ENCODE measurements at regions not wholly inside any gene's neighbourhood (a gene's known extent, or its start where the extent isn't known, plus 50 kb on each side); places are given as distances from the start of the nearest gene placed in this dataset.

DNA sequence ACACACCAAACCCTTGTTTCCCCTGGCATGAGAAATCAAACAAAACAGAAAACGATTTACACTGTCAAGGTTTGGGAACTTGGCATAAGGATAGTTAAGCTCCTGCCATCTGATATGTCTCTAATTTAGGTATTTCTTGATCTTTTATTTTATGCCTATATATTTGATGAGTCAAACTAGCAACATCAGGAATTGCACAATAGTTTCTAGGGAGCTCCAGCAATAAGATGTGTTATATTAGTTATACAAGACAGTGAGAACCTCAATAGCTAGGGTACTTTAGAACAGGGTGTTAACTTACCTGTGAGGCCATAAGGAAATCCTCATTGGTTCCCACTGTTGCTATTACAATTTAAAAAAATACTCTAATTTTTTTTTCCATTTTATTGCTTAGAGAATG is 474.2 kb downstream of the GBA3 start:
- Histone ChIP-seq H3K9me3 (ENCODE audit: control insufficient read depth, insufficient read depth, low read length) (no peaks in the 10 kb centered on the region), H3K27ac (ENCODE audit: low read length) (no peak overlapping the region), H3K36me3 (ENCODE audit: control insufficient read depth, insufficient read depth, low read length) (no peaks in the 10 kb centered on the region), H3K27me3 (ENCODE audit: control insufficient read depth, insufficient read depth, low read length) (no peaks in the 10 kb centered on the region), H3K4me1 (ENCODE audit: control insufficient read depth, insufficient read depth, low read length) (no peaks in the 10 kb centered on the region), H3K4me3 (ENCODE audit: low read length) (no peak overlapping the region)
- TF ChIP-seq, protein P1, sequence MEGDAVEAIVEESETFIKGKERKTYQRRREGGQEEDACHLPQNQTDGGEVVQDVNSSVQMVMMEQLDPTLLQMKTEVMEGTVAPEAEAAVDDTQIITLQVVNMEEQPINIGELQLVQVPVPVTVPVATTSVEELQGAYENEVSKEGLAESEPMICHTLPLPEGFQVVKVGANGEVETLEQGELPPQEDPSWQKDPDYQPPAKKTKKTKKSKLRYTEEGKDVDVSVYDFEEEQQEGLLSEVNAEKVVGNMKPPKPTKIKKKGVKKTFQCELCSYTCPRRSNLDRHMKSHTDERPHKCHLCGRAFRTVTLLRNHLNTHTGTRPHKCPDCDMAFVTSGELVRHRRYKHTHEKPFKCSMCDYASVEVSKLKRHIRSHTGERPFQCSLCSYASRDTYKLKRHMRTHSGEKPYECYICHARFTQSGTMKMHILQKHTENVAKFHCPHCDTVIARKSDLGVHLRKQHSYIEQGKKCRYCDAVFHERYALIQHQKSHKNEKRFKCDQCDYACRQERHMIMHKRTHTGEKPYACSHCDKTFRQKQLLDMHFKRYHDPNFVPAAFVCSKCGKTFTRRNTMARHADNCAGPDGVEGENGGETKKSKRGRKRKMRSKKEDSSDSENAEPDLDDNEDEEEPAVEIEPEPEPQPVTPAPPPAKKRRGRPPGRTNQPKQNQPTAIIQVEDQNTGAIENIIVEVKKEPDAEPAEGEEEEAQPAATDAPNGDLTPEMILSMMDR (IDR thresholded peaks at IDR 0.05), result no peak
- no peak for ATAC-seq
- Mint-ChIP-seq H3K27me3 (ENCODE audit: low read depth in 2 of 2) (no peaks in the 10 kb centered on the region), H3K4me3 (no peak overlapping the region), H3K4me1 (no peaks in the 10 kb centered on the region), H3K36me3 (no peaks in the 10 kb centered on the region), H3K9me3 (peaks cover 4 to 12% of the 10 kb centered on the region in 2 donors), H3K27ac (no peak overlapping the region)
- DNase-seq, result no peak
- intact Hi-C loops (cut with micrococcal nuclease), result no loop called here
- 75% methylated on average over 1 of the region's 1 CpG for WGBS (ENCODE audit: insufficient coverage)

DNA sequence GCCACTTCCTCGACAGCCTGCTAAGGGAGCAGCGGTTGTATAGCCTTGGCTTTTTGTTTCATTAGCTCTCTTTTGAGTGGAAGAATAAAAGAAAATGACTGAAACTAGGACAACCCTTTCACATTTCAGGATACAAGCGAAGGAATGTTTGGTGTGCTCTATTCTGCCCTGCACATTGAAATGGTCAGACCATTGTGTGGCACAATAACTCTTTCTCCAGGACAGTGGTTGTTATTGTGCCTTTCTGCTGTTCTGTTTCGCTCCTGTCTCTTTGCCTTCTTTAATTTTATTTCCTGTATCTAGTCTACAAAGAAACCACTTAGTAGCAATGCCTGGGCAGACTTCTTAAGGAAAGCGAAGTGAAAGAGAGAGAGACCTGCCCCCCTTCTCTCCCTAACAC is 473.7 kb downstream of the GBA3 start:
- intact Hi-C loops (cut with micrococcal nuclease), result no loop called here
- Histone ChIP-seq H3K27me3 (ENCODE audit: control insufficient read depth, insufficient read depth, low read length) (no peaks in the 10 kb centered on the region), H3K4me3 (ENCODE audit: low read length) (no peak overlapping the region), H3K36me3 (ENCODE audit: control insufficient read depth, insufficient read depth, low read length) (no peaks in the 10 kb centered on the region), H3K4me1 (ENCODE audit: control insufficient read depth, insufficient read depth, low read length) (no peaks in the 10 kb centered on the region), H3K9me3 (ENCODE audit: control insufficient read depth, insufficient read depth, low read length) (no peaks in the 10 kb centered on the region), H3K27ac (ENCODE audit: low read length) (no peak overlapping the region)
- Mint-ChIP-seq H3K4me3 (no peak overlapping the region), H3K4me1 (no peaks in the 10 kb centered on the region), H3K27me3 (ENCODE audit: low read depth in 2 of 2) (no peaks in the 10 kb centered on the region), H3K36me3 (no peaks in the 10 kb centered on the region), H3K27ac (no peak overlapping the region), H3K9me3 (peaks cover 2 to 11% of the 10 kb centered on the region in 2 donors)
- DNase-seq (no peak), ATAC-seq (no peak)
- TF ChIP-seq, protein P1 (IDR thresholded peaks at IDR 0.05), result no peak
- WGBS (ENCODE audit: insufficient coverage), result 81% methylated on average over 4 of the region's 5 CpGs

DNA sequence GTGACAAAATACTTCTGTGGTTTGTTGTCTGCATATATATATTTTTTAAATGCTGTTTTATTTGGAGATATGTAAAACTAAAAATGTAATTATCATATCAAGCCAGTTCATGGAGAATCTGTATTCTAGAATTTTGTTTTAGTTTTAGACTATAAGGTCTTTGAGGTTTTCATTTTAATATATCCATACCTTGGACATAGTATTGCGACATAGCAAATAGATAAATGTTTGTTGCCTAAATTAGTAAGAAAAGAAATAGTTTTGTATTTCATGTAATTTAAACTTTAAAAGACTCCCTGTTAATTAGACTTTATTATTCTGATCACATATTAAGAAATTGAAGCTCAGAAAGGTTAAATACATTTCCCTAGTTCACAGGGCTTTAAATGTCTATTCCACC is 472.9 kb downstream of the GBA3 start:
- Mint-ChIP-seq H3K4me1 (no peaks in the 10 kb centered on the region), H3K9me3 (peaks cover 2 to 11% of the 10 kb centered on the region in 2 donors), H3K36me3 (no peaks in the 10 kb centered on the region), H3K27me3 (ENCODE audit: low read depth in 2 of 2) (no peaks in the 10 kb centered on the region), H3K27ac (no peak overlapping the region), H3K4me3 (no peak overlapping the region)
- ATAC-seq (no peak), DNase-seq (no peak)
- H3K4me1 ChIP-seq (ENCODE audit: control insufficient read depth, insufficient read depth, low read length), result no peaks in the 10 kb centered on the region
- H3K36me3 ChIP-seq (ENCODE audit: control insufficient read depth, insufficient read depth, low read length), result no peaks in the 10 kb centered on the region
- no peaks in the 10 kb centered on the region for H3K9me3 ChIP-seq (ENCODE audit: control insufficient read depth, insufficient read depth, low read length)
- H3K4me3 ChIP-seq (ENCODE audit: low read length), result no peak overlapping the region
- no CpG with 5 or more reads among the region's 1 CpG for WGBS (ENCODE audit: insufficient coverage)
- no peaks in the 10 kb centered on the region for H3K27me3 ChIP-seq (ENCODE audit: control insufficient read depth, insufficient read depth, low read length)
- no peak overlapping the region for H3K27ac ChIP-seq (ENCODE audit: low read length)
- TF ChIP-seq, protein P1 (IDR thresholded peaks at IDR 0.05), result no peak
- intact Hi-C loops (cut with micrococcal nuclease), result no loop called here

DNA sequence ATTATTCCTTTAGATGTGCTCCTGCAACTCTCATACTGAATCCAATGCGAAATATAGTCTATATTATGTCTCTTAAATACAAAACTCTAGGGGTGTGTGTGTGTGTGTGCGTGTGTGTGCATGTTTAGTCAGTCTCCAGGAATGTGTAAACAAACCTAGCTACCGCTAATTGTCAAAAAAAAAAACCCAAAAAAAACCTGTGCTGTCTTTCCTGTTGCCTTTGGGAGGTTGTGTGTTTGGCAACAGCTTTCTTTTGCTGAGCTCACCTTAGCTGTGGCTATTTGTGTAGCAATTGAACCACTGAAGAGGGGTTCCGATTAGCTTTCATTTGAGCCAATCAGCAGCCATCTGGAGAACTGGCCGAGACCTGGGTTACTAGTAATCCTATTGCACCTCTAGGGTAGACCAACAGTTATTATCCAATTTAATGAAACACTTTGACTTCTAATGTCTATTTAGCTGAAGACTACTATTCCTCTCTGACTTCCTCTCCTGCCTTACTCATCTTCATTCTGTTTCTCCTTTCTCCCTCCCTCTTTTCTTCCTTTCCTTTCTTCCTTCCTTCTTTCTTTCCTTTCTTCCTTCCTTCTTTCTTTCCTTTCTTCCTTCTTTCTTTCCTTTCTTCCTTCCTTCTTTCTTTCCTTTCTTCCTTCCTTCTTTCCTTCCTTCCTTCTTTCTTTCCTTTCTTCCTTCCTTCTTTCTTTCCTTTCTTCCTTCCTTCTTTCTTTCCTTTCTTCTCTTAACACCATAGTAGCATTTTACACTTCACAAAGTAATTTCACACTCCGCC is 471.1 kb downstream of the GBA3 start:
- DNase-seq, result no peak
- H3K36me3 ChIP-seq (ENCODE audit: control insufficient read depth, insufficient read depth, low read length), result no peaks in the 10 kb centered on the region
- H3K4me1 ChIP-seq (ENCODE audit: control insufficient read depth, insufficient read depth, low read length), result no peaks in the 10 kb centered on the region
- WGBS (ENCODE audit: insufficient coverage), result 83% methylated on average over 5 of the region's 6 CpGs
- Mint-ChIP-seq H3K27me3 (ENCODE audit: low read depth in 2 of 2) (no peaks in the 10 kb centered on the region), H3K27ac (no peak overlapping the region), H3K4me1 (no peaks in the 10 kb centered on the region), H3K4me3 (no peak overlapping the region), H3K9me3 (peaks cover 4 to 8% of the 10 kb centered on the region in 2 donors), H3K36me3 (no peaks in the 10 kb centered on the region)
- intact Hi-C loops (cut with micrococcal nuclease), result no loop called here
- ATAC-seq, result no peak
- TF ChIP-seq, protein P1 (IDR thresholded peaks at IDR 0.05), result no peak
- H3K4me3 ChIP-seq (ENCODE audit: low read length), result no peak overlapping the region
- H3K27me3 ChIP-seq (ENCODE audit: control insufficient read depth, insufficient read depth, low read length), result no peaks in the 10 kb centered on the region
- H3K9me3 ChIP-seq (ENCODE audit: control insufficient read depth, insufficient read depth, low read length), result no peaks in the 10 kb centered on the region
- no peak overlapping the region for H3K27ac ChIP-seq (ENCODE audit: low read length)

All from natural killer cell (primary cell).